ENCODE measurements at regions not wholly inside any gene's neighbourhood (a gene's known extent, or its start where the extent isn't known, plus 50 kb on each side); places are given as distances from the start of the nearest gene placed in this dataset.

DNA sequence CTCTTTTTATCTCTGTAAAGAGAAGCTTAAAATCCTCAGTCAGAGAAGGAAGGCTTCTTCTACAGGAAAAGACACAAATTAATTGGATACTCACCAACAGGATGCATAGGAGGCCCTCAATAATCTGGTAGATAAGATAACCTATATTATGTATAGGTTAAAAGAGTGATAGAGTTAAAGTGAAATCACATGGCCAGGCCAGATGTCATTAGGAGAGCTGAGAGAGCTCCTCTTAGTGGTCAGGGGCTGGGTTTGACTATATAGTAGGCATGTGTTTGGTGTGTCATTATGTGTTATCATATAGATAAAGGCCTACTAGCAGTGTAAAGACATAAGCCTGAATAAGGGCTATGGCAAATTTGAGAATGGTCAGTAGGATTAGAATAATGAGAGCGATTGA lies 479.3 kb downstream of the EPHA3 start:
- TF ChIP-seq, protein P1, sequence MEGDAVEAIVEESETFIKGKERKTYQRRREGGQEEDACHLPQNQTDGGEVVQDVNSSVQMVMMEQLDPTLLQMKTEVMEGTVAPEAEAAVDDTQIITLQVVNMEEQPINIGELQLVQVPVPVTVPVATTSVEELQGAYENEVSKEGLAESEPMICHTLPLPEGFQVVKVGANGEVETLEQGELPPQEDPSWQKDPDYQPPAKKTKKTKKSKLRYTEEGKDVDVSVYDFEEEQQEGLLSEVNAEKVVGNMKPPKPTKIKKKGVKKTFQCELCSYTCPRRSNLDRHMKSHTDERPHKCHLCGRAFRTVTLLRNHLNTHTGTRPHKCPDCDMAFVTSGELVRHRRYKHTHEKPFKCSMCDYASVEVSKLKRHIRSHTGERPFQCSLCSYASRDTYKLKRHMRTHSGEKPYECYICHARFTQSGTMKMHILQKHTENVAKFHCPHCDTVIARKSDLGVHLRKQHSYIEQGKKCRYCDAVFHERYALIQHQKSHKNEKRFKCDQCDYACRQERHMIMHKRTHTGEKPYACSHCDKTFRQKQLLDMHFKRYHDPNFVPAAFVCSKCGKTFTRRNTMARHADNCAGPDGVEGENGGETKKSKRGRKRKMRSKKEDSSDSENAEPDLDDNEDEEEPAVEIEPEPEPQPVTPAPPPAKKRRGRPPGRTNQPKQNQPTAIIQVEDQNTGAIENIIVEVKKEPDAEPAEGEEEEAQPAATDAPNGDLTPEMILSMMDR (IDR thresholded peaks at IDR 0.05; ENCODE audit: insufficient read depth, missing control alignments), result no peak
- FAIRE-seq (no peak), DNase-seq (ENCODE audit: insufficient read length, low spot score) (no peak)

DNA sequence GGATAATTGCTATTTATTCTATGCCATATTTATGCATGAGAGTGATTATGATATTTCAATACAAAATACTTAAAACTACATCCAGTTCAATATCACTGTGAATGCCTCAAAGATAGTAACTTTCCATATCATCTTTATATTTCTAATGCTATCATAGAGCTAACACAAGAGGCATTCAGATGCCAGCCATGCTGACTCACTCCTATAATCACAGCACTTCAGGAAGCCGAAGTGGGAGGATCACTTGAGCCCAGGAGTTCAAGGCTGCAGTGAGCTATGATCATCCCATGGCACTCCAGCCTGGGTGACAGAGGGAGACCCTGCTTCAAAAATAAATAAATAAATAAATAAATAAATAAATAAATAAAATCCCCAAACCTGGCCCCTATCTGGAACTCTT lies 498.7 kb downstream of the EPHA3 start:
- TF ChIP-seq, protein P1 (IDR thresholded peaks at IDR 0.05; ENCODE audit: insufficient read depth, missing control alignments), result no peak
- DNase-seq (ENCODE audit: insufficient read length, low spot score) (no peak), FAIRE-seq (no peak)

DNA sequence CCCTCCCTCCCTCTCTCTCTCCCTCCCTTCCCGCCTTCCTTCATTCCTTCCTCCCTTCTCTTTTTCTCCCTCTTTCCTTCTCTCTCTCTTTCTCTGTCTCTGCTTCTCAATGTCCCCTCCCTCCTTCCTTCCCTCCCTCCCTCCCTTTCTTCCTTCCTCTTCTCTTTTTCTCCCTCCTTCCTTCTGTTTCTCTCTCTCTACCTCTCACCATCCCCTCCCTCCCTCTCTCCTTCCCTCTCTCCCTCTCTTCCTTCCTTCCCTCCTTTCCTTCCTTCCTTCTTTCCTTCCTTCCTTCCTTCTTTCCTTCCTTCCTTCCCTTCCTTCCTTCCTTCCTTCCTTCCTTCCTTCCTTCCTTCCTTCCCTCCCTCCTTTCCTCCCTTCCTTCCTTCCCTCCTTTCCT lies 504.6 kb downstream of the EPHA3 start:
- FAIRE-seq (no peak), DNase-seq (ENCODE audit: insufficient read length, low spot score) (no peak)
- TF ChIP-seq, protein P1 (IDR thresholded peaks at IDR 0.05; ENCODE audit: insufficient read depth, missing control alignments), result no peak

DNA sequence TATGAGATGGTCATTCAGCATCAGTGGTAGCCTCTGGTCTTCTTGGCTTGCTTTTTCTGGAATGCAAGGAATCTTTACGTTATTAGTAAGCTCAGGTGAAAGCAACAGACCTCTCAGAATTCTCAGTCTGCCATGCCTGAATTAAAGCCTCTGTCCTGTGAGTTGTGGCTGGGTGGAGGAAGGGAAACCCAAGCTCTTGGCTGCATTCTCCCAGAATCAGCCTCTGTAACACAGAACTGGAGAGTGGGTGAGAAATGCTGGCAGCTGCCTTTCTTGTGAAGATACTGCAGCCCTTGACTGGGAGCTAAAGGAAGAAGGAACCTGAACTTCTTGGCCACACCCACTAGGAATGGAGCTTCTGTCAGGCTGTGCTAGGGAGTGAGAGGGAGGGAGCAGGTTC lies 505.8 kb downstream of the EPHA3 start:
- DNase-seq (ENCODE audit: insufficient read length, low spot score) (no peak), FAIRE-seq (no peak)
- TF ChIP-seq, protein P1 (IDR thresholded peaks at IDR 0.05; ENCODE audit: insufficient read depth, missing control alignments), result no peak

DNA sequence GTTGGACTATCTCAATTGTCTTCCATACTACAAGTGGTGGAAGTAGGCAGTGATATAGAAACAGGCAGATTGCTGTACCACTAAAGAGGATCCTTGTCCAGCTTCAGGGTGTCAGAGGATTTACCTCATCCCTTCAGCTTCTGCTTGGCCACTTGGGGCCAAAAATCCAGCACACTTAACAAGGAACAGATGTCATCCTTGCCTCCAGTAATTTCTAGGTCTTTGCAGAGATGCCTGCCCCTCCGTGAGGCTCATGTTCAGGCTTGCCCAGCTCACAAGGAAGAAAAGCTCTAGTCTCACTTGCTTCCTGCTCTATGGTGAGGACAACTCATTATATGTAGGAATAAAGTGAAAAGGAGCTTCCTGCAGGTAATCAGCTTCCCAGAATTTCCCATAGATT lies 510.3 kb downstream of the EPHA3 start:
- TF ChIP-seq, protein P1 (IDR thresholded peaks at IDR 0.05; ENCODE audit: insufficient read depth, missing control alignments), result no peak
- FAIRE-seq (no peak), DNase-seq (ENCODE audit: insufficient read length, low spot score) (no peak)

DNA sequence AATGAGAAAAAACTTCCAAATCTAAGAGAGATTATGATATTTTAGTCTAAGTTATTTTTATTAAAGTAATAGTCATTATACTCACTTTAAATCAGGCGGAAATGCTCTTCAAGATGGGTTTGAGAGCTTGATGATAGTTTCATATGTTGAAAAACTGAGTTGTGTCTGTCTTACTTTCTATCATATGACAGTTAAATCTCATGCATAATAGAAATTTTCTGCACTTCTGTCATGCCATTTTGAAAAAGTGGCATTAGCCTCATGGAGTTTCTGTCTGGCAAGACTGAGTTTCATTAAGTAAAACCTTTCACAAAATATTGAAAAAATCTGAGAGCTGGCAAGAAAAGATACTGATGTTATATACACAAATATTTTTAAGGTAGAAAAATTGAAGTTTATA lies 511.8 kb downstream of the EPHA3 start:
- FAIRE-seq, result no peak

DNA sequence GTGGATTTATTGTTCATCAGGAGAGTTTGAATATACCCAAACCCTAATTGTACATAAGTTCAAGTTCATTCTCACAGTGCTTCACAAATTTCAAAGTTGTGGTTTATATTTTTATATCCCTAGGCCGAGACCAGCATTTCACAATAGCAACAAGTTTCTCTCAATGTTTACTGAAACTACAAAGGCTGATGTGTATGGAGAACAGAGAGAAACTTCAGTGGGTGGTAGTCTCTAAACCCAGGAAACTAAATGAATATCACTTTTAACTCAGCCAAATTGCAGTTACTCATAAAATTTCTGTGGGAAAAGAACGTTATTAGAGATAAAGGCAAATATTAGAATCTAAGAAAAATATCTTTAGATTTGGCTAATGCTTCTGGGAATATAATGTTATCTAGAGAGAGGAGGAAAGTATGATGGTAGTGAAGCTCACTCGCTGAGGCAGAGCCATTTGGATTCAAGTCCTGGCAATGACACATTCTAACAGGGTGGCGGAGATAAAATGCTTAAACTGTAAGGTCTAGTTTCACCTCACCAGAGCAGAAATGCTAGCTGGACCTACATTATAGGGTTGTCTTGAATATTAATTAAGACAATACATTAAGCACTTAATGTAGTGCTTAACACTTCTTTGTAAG lies 514.8 kb downstream of the EPHA3 start:
- DNase-seq (ENCODE audit: insufficient read length, low spot score), result no peak
- TF ChIP-seq, protein P1 (IDR thresholded peaks at IDR 0.05; ENCODE audit: insufficient read depth, missing control alignments), result no peak
- no peak for FAIRE-seq

More for the DNA sequence above, 511.8 kb downstream of the EPHA3 start:
- DNase-seq (ENCODE audit: insufficient read length, low spot score), result no peak
- TF ChIP-seq, protein P1 (IDR thresholded peaks at IDR 0.05; ENCODE audit: insufficient read depth, missing control alignments), result no peak

All from D721Med (cell line).